Skeletal muscle satellite cell (primary cell): ENCODE measurements at regions not wholly inside any gene's neighbourhood (a gene's known extent, or its start where the extent isn't known, plus 50 kb on each side); places are given as distances from the start of the nearest gene placed in this dataset.

Source experiments
- H3K27me3 ChIP-seq: 2 replicates; pipeline ENCODE4 v1.7.0; 2013; ENCODE audit warnings: low read length; ENCODE audit not compliant: control insufficient read depth, insufficient read depth
- H3K36me3 ChIP-seq: 2 replicates; pipeline ENCODE4 v1.7.0; 2013; ENCODE audit warnings: mild to moderate bottlenecking, control low read depth, low read length; ENCODE audit not compliant: insufficient read depth
- H3K4me1 ChIP-seq: 2 replicates; pipeline ENCODE4 v1.7.0; 2013; ENCODE audit warnings: low read length; ENCODE audit not compliant: control insufficient read depth, insufficient read depth
- H3K4me2 ChIP-seq: 2 replicates; pipeline ENCODE4 v1.7.0; 2013; ENCODE audit warnings: mild to moderate bottlenecking, low read length
- H3K4me3 ChIP-seq: 2 replicates; pipeline ENCODE4 v1.7.0; 2013; ENCODE audit warnings: low read length
- H3K9ac ChIP-seq: 2 replicates; pipeline ENCODE4 v1.7.0; 2013; ENCODE audit warnings: mild to moderate bottlenecking, low read depth, low read length, moderate library complexity
- H3K9me3 ChIP-seq: replicated peaks from 2 replicates; pipeline ENCODE4 v1.7.0; 2013; ENCODE audit warnings: mild to moderate bottlenecking, control low read depth, low read length

- H3K9ac ChIP-seq = no peak overlapping the region
- H3K36me3 ChIP-seq = no peaks in the 10 kb centered on the region
- no peaks in the 10 kb centered on the region for H3K4me1 ChIP-seq
- H3K9me3 ChIP-seq = peaks cover 5% of the 10 kb centered on the region
- H3K4me2 ChIP-seq = no peak overlapping the region
- H3K27me3 ChIP-seq = no peaks in the 10 kb centered on the region
- no peak overlapping the region for H3K4me3 ChIP-seq
Observed at GRCh38 chr16:52386694-52387093, 160.2 kb downstream of the TOX3 start.

GRCh38 chr16:52384378-52384777 lies 162.6 kb downstream of the TOX3 start:
- Histone ChIP-seq H3K36me3 (no peaks in the 10 kb centered on the region), H3K9ac (no peak overlapping the region), H3K4me1 (no peaks in the 10 kb centered on the region), H3K4me2 (no peak overlapping the region), H3K27me3 (no peaks in the 10 kb centered on the region), H3K4me3 (no peak overlapping the region), H3K9me3 (peaks cover 9% of the 10 kb centered on the region)

- Histone ChIP-seq H3K4me3 (no peak overlapping the region), H3K9ac (no peak overlapping the region), H3K36me3 (no peaks in the 10 kb centered on the region), H3K4me1 (no peaks in the 10 kb centered on the region), H3K9me3 (peaks cover 9% of the 10 kb centered on the region), H3K4me2 (no peak overlapping the region), H3K27me3 (no peaks in the 10 kb centered on the region)
Observed at GRCh38 chr16:52383640-52384292, 163.2 kb downstream of the TOX3 start.

GRCh38 chr16:52383119-52383518 lies 163.8 kb downstream of the TOX3 start:
- Histone ChIP-seq H3K4me1 (no peaks in the 10 kb centered on the region), H3K4me3 (no peak overlapping the region), H3K27me3 (no peaks in the 10 kb centered on the region), H3K9me3 (peaks cover 9% of the 10 kb centered on the region), H3K4me2 (no peak overlapping the region), H3K9ac (no peak overlapping the region), H3K36me3 (no peaks in the 10 kb centered on the region)

- Histone ChIP-seq H3K4me1 (no peaks in the 10 kb centered on the region), H3K36me3 (no peaks in the 10 kb centered on the region)
Observed at GRCh38 chr16:52379551-52379950, 167.4 kb downstream of the TOX3 start.

GRCh38 chr16:52376676-52377280 lies 170.2 kb downstream of the TOX3 start:
- H3K4me1 ChIP-seq = no peaks in the 10 kb centered on the region
- H3K9me3 ChIP-seq = peaks cover 7% of the 10 kb centered on the region
- no peaks in the 10 kb centered on the region for H3K36me3 ChIP-seq
- no peaks in the 10 kb centered on the region for H3K27me3 ChIP-seq
- no peak overlapping the region for H3K4me2 ChIP-seq
- no peak overlapping the region for H3K4me3 ChIP-seq
- H3K9ac ChIP-seq = no peak overlapping the region

More at GRCh38 chr16:52379551-52379950, 167.4 kb downstream of the TOX3 start:
- Histone ChIP-seq H3K9ac (no peak overlapping the region), H3K9me3 (peaks cover 9% of the 10 kb centered on the region), H3K27me3 (no peaks in the 10 kb centered on the region), H3K4me3 (no peak overlapping the region), H3K4me2 (no peak overlapping the region)

GRCh38 chr16:52372313-52372712 lies 174.6 kb downstream of the TOX3 start:
- Histone ChIP-seq H3K4me2 (no peak overlapping the region), H3K4me3 (no peak overlapping the region), H3K9ac (no peak overlapping the region), H3K4me1 (no peaks in the 10 kb centered on the region), H3K36me3 (no peaks in the 10 kb centered on the region), H3K27me3 (no peaks in the 10 kb centered on the region), H3K9me3 (peaks cover 3% of the 10 kb centered on the region)

GRCh38 chr16:52368859-52369258 lies 178.1 kb downstream of the TOX3 start:
- Histone ChIP-seq H3K9ac (no peak overlapping the region), H3K4me3 (no peak overlapping the region), H3K27me3 (no peaks in the 10 kb centered on the region), H3K4me1 (no peaks in the 10 kb centered on the region), H3K36me3 (no peaks in the 10 kb centered on the region), H3K4me2 (no peak overlapping the region), H3K9me3 (peaks cover 3% of the 10 kb centered on the region)

- Histone ChIP-seq H3K9me3 (peaks cover 3% of the 10 kb centered on the region), H3K36me3 (no peaks in the 10 kb centered on the region), H3K9ac (no peak overlapping the region), H3K4me2 (no peak overlapping the region), H3K27me3 (no peaks in the 10 kb centered on the region), H3K4me3 (no peak overlapping the region), H3K4me1 (no peaks in the 10 kb centered on the region)
Observed at GRCh38 chr16:52367821-52368220, 179.1 kb downstream of the TOX3 start.

- Histone ChIP-seq H3K4me3 (no peak overlapping the region), H3K9ac (no peak overlapping the region), H3K36me3 (no peaks in the 10 kb centered on the region), H3K4me1 (no peaks in the 10 kb centered on the region), H3K9me3 (no peaks in the 10 kb centered on the region), H3K4me2 (no peak overlapping the region), H3K27me3 (no peaks in the 10 kb centered on the region)
Observed at GRCh38 chr16:52366983-52367382, 180.0 kb downstream of the TOX3 start.

- Histone ChIP-seq H3K9me3 (no peaks in the 10 kb centered on the region), H3K36me3 (no peaks in the 10 kb centered on the region), H3K4me2 (no peak overlapping the region), H3K4me3 (no peak overlapping the region), H3K4me1 (no peaks in the 10 kb centered on the region), H3K27me3 (no peaks in the 10 kb centered on the region), H3K9ac (no peak overlapping the region)
Observed at GRCh38 chr16:52364500-52364899, 182.4 kb downstream of the TOX3 start.

- H3K9ac ChIP-seq = no peak overlapping the region
- no peaks in the 10 kb centered on the region for H3K4me1 ChIP-seq
- no peaks in the 10 kb centered on the region for H3K9me3 ChIP-seq
- no peak overlapping the region for H3K4me2 ChIP-seq
- no peak overlapping the region for H3K4me3 ChIP-seq
- no peaks in the 10 kb centered on the region for H3K36me3 ChIP-seq
- H3K27me3 ChIP-seq = no peaks in the 10 kb centered on the region
Observed at GRCh38 chr16:52363082-52363481, 183.9 kb downstream of the TOX3 start.
